Heart left ventricle (tissue), 16 donors: ENCODE measurements at regions not wholly inside any gene's neighbourhood (a gene's known extent, or its start where the extent isn't known, plus 50 kb on each side); places are given as distances from the start of the nearest gene placed in this dataset.

ENCODE experiments used
- ATAC-seq, 4 donors: fragments of 200-7000 bp; cut with Tn5 transposase; one replicate each; pipeline ENCODE4 v1.9.1; 2020 to 2022; ENCODE audit warnings: moderate library complexity in 4 of 4, mild to moderate bottlenecking in 3 of 4, moderate number of reproducible peaks in 1 of 4
- DNase-seq, 5 donors: peaks; one replicate each; pipeline ENCODE4 v3.0.0-alpha.2; 2020
- H3K27ac ChIP-seq, 12 donors: fragments of 200-600 bp; sonication (generic) in 4 of 12; one replicate each; pipeline versions ENCODE4 v1.5.0 to v1.8.0; 2016 to 2022; ENCODE audit warnings: mild to moderate bottlenecking in 2 of 12
- H3K27me3 ChIP-seq, 9 donors: fragments of 200-600 bp; sonication (generic) in 2 of 9; one replicate each; pipeline versions ENCODE4 v1.5.1 to v1.8.0; 2016 to 2022; ENCODE audit warnings: mild to moderate bottlenecking in 3 of 9
- H3K36me3 ChIP-seq, 9 donors: fragments of 200-600 bp; sonication (generic) in 2 of 9; one replicate each; pipeline versions ENCODE4 v1.5.0 to v1.8.0; 2018 to 2022; ENCODE audit warnings: mild to moderate bottlenecking in 2 of 9
- H3K4me1 ChIP-seq, 12 donors: fragments of 200-600 bp; sonication (generic) in 4 of 12; one replicate each; pipeline versions ENCODE4 v1.5.0 to v1.8.0; 2016 to 2022; ENCODE audit warnings: mild to moderate bottlenecking in 3 of 12
- H3K4me3 ChIP-seq, 12 donors: fragments of 200-600 bp; sonication (generic) in 4 of 12; one replicate each; pipeline versions ENCODE4 v1.5.0 to v1.8.0; 2017 to 2022; ENCODE audit warnings: mild to moderate bottlenecking in 9 of 12, moderate library complexity in 4 of 12
- H3K9me3 ChIP-seq, 12 donors: fragments of 200-600 bp; sonication (generic) in 4 of 12; one replicate each; pipeline versions ENCODE4 v1.5.0 to v1.8.0; 2016 to 2022; ENCODE audit warnings: mild to moderate bottlenecking in 1 of 12
- CTCF ChIP-seq, 12 donors: fragments of 200-600 bp; sonication (generic) in 4 of 12; IDR thresholded peaks; one replicate each; pipeline versions ENCODE4 v1.5.0 to v1.8.0; 2018 to 2022; ENCODE audit warnings: antibody characterized with exemption in 12 of 12, mild to moderate bottlenecking in 5 of 12
- POLR2A ChIP-seq, 2 donors: fragments of 450-650 bp; IDR thresholded peaks; one replicate each; pipeline ENCODE4 v1.6.1; 2017; ENCODE audit warnings: antibody characterized with exemption in 2 of 2, mild to moderate bottlenecking in 2 of 2, moderate library complexity in 2 of 2
- WGBS, 4 donors: extraction: QIAGEN DNeasy Blood & Tissue Kit in 2 of 4; methylation state at CpG; one replicate each; pipeline versions ENCODE4 v1.1.5 to v1.1.7; 2013 to 2018; 5-methylcytosine and 5-hydroxymethylcytosine counted together
- intact Hi-C, 10 donors: fragments of 100-400 bp; cut with DNase I; formaldehyde crosslinking; loops; one replicate each; pipeline versions ENCODE4 v1.11.1 to v1.14.2; 2022
- donor health status: ischemic (EF 13 %, LVEDD 7.1; RV severe dilation, severe dysfunction).
- donor health status: healthy with polysubstance abuse.
- donor health status: DM: no; HTN: yes; CAD: no.
- donor health status: DM: no; HTN: no; CAD: no.
- donor health status: ischemic (EF 25% LVEDD 6.9; RV normal size, moderate dysfunction).
- donor health status: ischemic (EF 25% LVEDD 5.7; RV mildly dilated, moderate dysfunction).
- donor health status: healthy.
- donor health status: DM: yes; HTN: yes; CAD: no.
- donor health status: ischemic (EF 35%, LVEDD 5.7; RV mildly dilated, moderate dysfunction).
- donor health status: nonischemic (EF 11% LVEDD 7.7; RV severe dilation, severe dysfunction).
- donor health status: DM: yes; HTN: yes; CAD: no.
- donor health status: PGD.
- donor health status: ischemic (EF 29% LVEDD 5.4; RV normal size, mild dysfunction).
- donor health status: nonischemic (EF 23%, LVEDD 6.1; RV moderate dilation, normal function).

- Histone ChIP-seq H3K27me3 (peaks cover 0 to 35% (median 0%) of the 10 kb centered on the region in 9 donors), H3K4me3 (no peak overlapping the region), H3K27ac (no peak overlapping the region), H3K36me3 (no peaks in the 10 kb centered on the region), H3K4me1 (no peaks in the 10 kb centered on the region), H3K9me3 (no peaks in the 10 kb centered on the region)
- intact Hi-C loops = no loop called here
- ATAC-seq (no peak), DNase-seq (no peak)
- no peak for TF ChIP-seq CTCF (IDR thresholded peaks at IDR 0.05)
- no peak for TF ChIP-seq POLR2A (IDR thresholded peaks at IDR 0.05)
- whole genome bisulfite sequencing, 4 donors = 11 to 21% (median 18%) methylated on average over 8 of the region's 8 CpGs
Measured at GRCh38 chr5:2660315-2660714, 91.2 kb downstream of the IRX2 start.

- DNase-seq = no peak
- Histone ChIP-seq H3K27me3 (peaks cover 0 to 38% (median 0%) of the 10 kb centered on the region in 9 donors), H3K27ac (no peak overlapping the region), H3K9me3 (no peaks in the 10 kb centered on the region), H3K4me3 (no peak overlapping the region), H3K4me1 (no peaks in the 10 kb centered on the region), H3K36me3 (no peaks in the 10 kb centered on the region)
- no peak for ATAC-seq
- WGBS, 4 donors = 78 to 82% (median 79%) methylated on average over 18 of the region's 18 CpGs
- intact Hi-C loops = no loop called here
- no peak for TF ChIP-seq POLR2A (IDR thresholded peaks at IDR 0.05)
- no peak for TF ChIP-seq CTCF (IDR thresholded peaks at IDR 0.05)
Measured at GRCh38 chr5:2658881-2659470, 92.5 kb downstream of the IRX2 start.

GRCh38 chr5:2658447-2658846 is 93.0 kb downstream of the IRX2 start:
- DNase-seq = no peak
- peaks cover 0 to 32% (median 0%) of the 10 kb centered on the region in 9 donors for H3K27me3 ChIP-seq
- 76 to 86% (median 82%) methylated on average over 11 of the region's 11 CpGs for WGBS, 4 donors

GRCh38 chr5:2657151-2657550 is 94.3 kb downstream of the IRX2 start:
- peaks cover 0 to 39% (median 6%) of the 10 kb centered on the region in 9 donors for H3K27me3 ChIP-seq
- 84 to 91% (median 87%) methylated on average over 12 to 13 of the region's 13 CpGs for WGBS, 4 donors

More at GRCh38 chr5:2658447-2658846, 93.0 kb downstream of the IRX2 start:
- Histone ChIP-seq H3K27ac (no peak overlapping the region), H3K36me3 (no peaks in the 10 kb centered on the region), H3K4me3 (no peak overlapping the region), H3K4me1 (no peaks in the 10 kb centered on the region), H3K9me3 (no peaks in the 10 kb centered on the region)
- TF ChIP-seq CTCF (IDR thresholded peaks at IDR 0.05) = no peak
- no peak for TF ChIP-seq POLR2A (IDR thresholded peaks at IDR 0.05)
- ATAC-seq = no peak
- intact Hi-C loops = no loop called here

More at GRCh38 chr5:2657151-2657550, 94.3 kb downstream of the IRX2 start:
- Histone ChIP-seq H3K9me3 (no peaks in the 10 kb centered on the region), H3K4me1 (no peaks in the 10 kb centered on the region), H3K36me3 (no peaks in the 10 kb centered on the region), H3K27ac (no peak overlapping the region), H3K4me3 (no peak overlapping the region)
- ATAC-seq (no peak), DNase-seq (no peak)
- TF ChIP-seq CTCF (IDR thresholded peaks at IDR 0.05) (no peak), POLR2A (IDR thresholded peaks at IDR 0.05) (no peak)
- intact Hi-C loops = no loop called here
